ENCODE measurements at regions not wholly inside any gene's neighbourhood (a gene's known extent, or its start where the extent isn't known, plus 50 kb on each side); places are given as distances from the start of the nearest gene placed in this dataset.

- Histone ChIP-seq H3K79me2 (replicated peaks; ENCODE audit: insufficient read depth) (no peaks in the 10 kb centered on the region), H3K27me3 (ENCODE audit: insufficient read depth) (no peaks in the 10 kb centered on the region), H2AFZ (no peak overlapping the region), H3F3A (replicated peaks; ENCODE audit: low read depth) (no peaks in the 10 kb centered on the region), H3K9me2 (ENCODE audit: insufficient read depth) (peaks cover 6% of the 10 kb centered on the region; the same call in 1 of the 2 replicates), H4K20me1 (replicated peaks; ENCODE audit: insufficient read depth) (no peaks in the 10 kb centered on the region), H3K36me3 (ENCODE audit: insufficient read depth) (no peaks in the 10 kb centered on the region), H3K27ac (ENCODE audit: low read depth) (no peak overlapping the region), H3K4me2 (no peak overlapping the region), H3K4me1 (ENCODE audit: insufficient read depth) (peaks cover 14% of the 10 kb centered on the region; the same call in 1 of the 2 replicates), H3K4me3 (no peak overlapping the region)
- no peak overlapping the region for H3K4me3 Mint-ChIP-seq
- no peak overlapping the region for H3K27ac Mint-ChIP-seq
- no peaks in the 10 kb centered on the region; the same call in 2 of the 3 replicates for H3K36me3 Mint-ChIP-seq (ENCODE audit: low read depth)
- ATAC-seq = no peak
- H3K4me1 Mint-ChIP-seq = peaks cover 28% of the 10 kb centered on the region
- H3K9me3 Mint-ChIP-seq = peaks cover 5% of the 10 kb centered on the region; the same call in 2 of the 3 replicates
- TF ChIP-seq ZNF114 (CRISPR knock-in tag; IDR thresholded peaks at IDR 0.05) (no peak), ETS1 (IDR thresholded peaks at IDR 0.05) (no peak), JUNB (IDR thresholded peaks at IDR 0.05; ENCODE audit: unreplicated experiment) (no peak), REST (IDR thresholded peaks at IDR 0.05; ENCODE audit: unreplicated experiment) (no peak), EZH2phosphoT487 (IDR thresholded peaks at IDR 0.05; ENCODE audit: unreplicated experiment) (no peak), CREB1 (CRISPR knock-in tag; IDR thresholded peaks at IDR 0.05; ENCODE audit: low read depth) (no peak), NANOG (IDR thresholded peaks at IDR 0.05; ENCODE audit: borderline replicate concordance) (no peak), EZH2 (IDR thresholded peaks at IDR 0.05; ENCODE audit: low read depth, unreplicated experiment) (no peak), ZNF331 (CRISPR knock-in tag; IDR thresholded peaks at IDR 0.05; ENCODE audit: low read depth) (no peak), ZNF462 (CRISPR knock-in tag; IDR thresholded peaks at IDR 0.05) (no peak), POLR2AphosphoS5 (IDR thresholded peaks at IDR 0.05; ENCODE audit: low read depth) (no peak), CTCF (conservative IDR thresholded peaks at IDR 0.05; ENCODE audit: low read depth in 2 of 2) (no peak), STAT1 (IDR thresholded peaks at IDR 0.05; ENCODE audit: unreplicated experiment) (no peak)
- DNase-seq (ENCODE audit: low spot score) = no peak
- H3K27me3 Mint-ChIP-seq (ENCODE audit: insufficient read depth, low read depth, poor library complexity) = no peaks in the 10 kb centered on the region
Measured at GRCh38 chr18:75829091-75829490, 401.6 kb upstream of the SMIM21 start.

Measured in GM23338 (cell line).